H54 (cell line): ENCODE measurements at regions not wholly inside any gene's neighbourhood (a gene's known extent, or its start where the extent isn't known, plus 50 kb on each side); places are given as distances from the start of the nearest gene placed in this dataset.
"Not testable (repeated sequence)": the region's sequence is repeated elsewhere in the genome, so short reads cannot be mapped to it uniquely, and the experiment has no call there.

Experiments used
- DNase-seq: peaks from one replicate; pipeline ENCODE4 v3.0.0; 2011; ENCODE audit warnings: low spot score, mixed read lengths; ENCODE audit not compliant: insufficient read length
- FAIRE-seq: peaks from 3 replicates; lab custom pipeline; 2011; peaks lifted over from hg19 to GRCh38; lab: Jason Lieb, UNC
- POLR2A ChIP-seq: IDR thresholded peaks from 2 replicates; pipeline ENCODE4 v1.6.1; 2011; ENCODE audit warnings: low read depth, mild to moderate bottlenecking, low read length

DNA sequence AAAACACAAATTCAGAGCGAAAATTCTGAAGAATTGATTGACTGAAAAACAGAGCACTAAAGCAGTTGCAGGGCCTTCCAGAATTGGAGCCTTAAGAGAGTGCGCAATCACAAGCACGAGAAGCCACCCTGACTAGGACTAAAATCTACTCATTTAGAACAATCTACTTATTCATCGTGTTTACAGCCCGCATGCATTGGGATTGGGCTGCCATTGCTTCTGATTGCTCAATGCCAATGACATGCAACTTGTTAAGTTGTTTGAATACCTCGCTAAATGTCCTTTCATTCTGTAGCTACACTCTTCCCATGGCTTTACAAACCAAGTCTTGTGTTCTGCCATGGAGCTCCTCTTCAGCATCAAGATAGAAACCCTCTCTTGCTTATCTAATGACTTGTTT, 425.9 kb upstream of the POM121L12 start:
- no peak for TF ChIP-seq POLR2A
- DNase-seq = no peak
- peak; percentile 30 for FAIRE-seq

DNA sequence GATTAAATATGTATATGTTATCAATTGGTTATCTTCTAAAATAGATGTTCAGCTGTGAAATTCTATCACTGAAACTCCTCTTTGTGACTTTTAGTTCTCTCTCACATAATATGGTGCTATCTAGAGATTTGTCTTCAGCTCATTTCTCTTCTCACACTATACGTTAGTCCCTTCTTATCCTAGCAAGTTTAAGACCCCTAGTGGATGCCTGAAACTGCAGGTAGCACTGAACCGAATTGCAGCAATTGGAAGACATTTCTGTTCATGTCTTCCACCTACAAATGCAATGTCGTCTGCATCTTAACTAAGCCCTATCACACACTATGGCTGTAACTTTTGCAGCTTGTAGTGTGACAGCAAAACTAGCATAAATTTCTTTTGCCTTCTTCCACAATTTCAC, 442.7 kb upstream of the POM121L12 start:
- DNase-seq = no peak
- TF ChIP-seq POLR2A = no peak
- no peak for FAIRE-seq

DNA sequence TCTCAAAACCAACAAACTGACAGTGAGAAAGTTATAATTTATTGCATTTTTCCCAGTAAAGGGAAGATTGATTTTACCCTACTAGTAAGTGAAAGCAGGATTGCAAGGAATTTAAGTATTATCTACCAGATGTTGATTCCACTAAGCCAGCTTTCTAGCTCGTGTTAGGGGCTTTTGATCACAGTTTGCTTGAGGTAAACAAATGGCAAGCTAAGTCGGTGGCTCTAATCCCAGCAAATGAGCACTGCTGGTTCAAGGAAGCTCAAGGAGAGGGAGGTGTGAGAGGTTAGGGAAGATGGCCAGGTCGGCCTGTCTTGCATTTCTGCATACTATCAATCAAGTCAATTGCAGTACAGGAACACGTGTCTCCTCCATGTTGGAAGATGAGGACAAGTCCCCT, 448.7 kb upstream of the POM121L12 start:
- FAIRE-seq (peak; percentile 20), DNase-seq (no peak)
- TF ChIP-seq POLR2A = no peak

DNA sequence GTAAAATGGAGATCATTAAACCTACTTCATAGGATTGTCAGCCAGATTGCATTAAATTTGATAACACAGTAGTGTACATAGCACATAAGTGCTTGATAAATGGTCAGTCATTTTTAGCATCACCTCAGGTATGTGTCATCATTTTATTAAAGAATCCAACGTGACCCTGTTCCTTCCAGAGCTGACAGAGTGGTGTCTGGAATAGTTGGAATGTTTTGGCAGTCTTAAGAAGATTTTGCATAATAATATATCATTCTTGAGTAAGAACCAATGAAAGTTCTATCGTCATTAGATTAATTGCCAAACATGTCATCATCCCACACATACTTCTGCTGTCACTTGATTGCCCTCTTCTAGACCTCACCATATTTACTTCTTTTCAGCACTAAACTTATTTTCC, 451.4 kb upstream of the POM121L12 start:
- no peak for TF ChIP-seq POLR2A
- DNase-seq (no peak), FAIRE-seq (no peak)

DNA sequence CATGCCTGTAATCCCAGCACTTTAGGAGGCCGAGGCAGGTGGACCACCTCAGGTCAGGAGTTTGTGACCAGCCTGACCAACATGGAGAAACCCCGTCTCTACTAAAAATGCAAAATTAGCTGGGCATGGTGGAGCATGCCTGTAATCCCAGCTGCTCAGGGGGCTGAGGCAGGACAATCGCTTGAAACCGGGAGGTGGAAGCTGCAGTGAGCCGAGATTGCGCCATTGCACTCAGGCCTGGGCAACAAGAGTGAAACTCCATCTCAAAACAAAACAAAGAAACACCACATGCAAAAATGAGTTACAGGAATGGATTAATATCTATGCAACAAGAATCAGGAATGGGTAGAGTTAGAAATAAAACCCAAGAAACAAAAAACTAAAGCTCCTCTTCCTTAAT, 462.3 kb upstream of the POM121L12 start:
- DNase-seq, FAIRE-seq: not testable (repeated sequence)

DNA sequence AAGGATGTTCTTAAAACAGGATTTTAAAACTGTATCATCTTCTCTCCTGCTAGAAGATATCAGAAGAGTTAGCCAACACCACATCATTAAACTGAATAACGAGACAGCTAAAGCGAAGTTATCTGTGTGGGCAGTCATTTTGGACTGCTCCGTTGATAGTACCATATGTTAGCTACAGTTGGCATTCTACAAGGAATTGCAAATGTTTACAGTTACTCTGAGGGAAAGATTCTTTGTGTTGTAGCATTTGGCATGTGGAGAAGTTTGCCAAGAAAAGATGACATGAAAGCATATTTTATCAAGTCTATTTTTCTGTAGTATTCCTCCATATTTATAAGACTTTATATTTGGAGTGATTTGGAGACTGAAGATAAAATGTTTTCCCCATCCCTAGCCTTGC, 464.4 kb upstream of the POM121L12 start:
- no peak for FAIRE-seq
- no peak for TF ChIP-seq POLR2A
- no peak for DNase-seq

DNA sequence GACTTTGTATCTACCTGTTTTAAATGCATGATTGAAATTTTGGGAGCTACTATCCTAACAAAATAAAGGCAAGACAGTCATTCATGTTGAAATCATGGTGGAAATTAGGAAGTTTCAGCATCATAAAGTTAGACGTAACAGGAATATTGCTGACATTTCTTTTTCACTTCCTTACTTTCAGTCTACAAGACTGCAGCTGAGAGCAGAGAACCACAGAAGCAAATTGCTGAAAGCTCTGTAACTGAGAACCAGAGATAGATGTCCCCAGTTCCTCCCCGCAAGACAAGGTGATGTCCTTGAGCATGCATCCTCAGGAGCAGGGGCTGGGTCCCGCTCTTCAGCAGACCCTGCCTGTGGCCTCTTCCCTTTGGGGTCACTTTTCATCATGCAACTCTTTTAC, 466.3 kb upstream of the POM121L12 start:
- DNase-seq (no peak), FAIRE-seq (no peak)

DNA sequence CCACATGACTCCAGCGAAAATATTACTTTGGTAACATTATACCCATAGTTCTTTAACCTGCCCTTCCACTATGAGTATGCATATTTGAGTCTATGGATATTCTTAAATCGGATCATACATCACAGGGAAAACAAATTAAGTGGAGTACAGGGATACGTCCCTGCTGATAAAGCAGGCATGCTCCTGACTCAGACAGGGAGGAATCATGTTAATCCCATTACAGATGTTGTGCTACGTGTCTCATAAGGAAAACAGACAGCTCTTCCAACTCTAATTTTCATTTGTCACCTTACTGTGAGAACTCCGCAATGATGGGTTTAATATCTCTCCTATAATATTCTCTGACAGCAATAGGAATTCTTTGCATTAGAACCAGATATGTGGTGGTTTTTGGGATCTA, 469.5 kb upstream of the POM121L12 start:
- FAIRE-seq (no peak), DNase-seq (no peak)
- TF ChIP-seq POLR2A = no peak

More for the DNA sequence above, 466.3 kb upstream of the POM121L12 start:
- no peak for TF ChIP-seq POLR2A

DNA sequence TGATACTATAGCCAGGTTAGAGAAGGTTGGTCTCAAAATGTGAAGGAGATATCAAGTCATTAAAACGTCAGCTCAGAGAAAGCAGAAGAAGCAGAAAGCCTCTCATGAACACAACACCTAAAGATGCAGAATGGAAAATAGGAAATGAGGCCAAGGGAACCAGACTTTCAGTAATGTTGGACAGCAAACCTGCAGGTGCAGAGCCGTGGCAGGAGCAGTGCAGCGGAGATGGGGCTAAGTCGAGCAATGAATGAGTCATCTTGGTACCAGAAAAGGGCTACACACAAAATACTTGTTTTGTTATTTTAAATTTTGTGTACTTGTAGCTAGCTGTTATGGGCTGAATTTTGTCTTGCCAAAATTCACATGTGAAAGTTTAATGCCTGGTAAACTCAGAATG, 479.6 kb upstream of the POM121L12 start:
- no peak for TF ChIP-seq POLR2A
- DNase-seq (no peak), FAIRE-seq (no peak)

DNA sequence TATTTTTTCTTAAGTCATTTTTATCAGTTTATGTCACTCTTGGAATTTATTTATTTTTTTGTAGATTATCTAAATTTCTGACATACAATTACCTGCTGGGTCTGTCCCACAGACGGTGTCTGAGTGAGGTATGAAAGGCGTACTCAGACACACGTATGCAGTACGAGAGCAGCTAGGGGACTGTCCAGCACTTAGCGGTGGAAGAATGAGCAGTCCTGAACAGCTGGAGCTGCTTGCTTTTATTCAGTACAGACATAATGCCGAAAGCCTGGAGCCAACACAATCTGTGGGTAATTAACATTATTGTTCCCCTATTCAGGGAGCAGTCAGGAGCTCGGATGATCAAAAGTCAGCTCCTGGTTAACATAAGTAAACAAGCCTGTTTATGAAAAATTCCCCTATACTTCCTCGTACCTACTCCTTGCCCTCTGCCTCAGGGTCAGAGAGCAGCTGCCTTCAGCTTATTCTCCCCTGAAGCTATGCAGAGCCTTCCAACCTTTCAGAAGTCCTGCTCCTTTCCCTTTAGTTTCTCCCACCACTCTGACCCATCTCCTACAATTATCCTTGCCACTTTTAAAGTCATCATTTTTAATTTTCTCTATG, 488.0 kb upstream of the POM121L12 start:
- DNase-seq = no peak
- no peak for FAIRE-seq
- no peak for TF ChIP-seq POLR2A

DNA sequence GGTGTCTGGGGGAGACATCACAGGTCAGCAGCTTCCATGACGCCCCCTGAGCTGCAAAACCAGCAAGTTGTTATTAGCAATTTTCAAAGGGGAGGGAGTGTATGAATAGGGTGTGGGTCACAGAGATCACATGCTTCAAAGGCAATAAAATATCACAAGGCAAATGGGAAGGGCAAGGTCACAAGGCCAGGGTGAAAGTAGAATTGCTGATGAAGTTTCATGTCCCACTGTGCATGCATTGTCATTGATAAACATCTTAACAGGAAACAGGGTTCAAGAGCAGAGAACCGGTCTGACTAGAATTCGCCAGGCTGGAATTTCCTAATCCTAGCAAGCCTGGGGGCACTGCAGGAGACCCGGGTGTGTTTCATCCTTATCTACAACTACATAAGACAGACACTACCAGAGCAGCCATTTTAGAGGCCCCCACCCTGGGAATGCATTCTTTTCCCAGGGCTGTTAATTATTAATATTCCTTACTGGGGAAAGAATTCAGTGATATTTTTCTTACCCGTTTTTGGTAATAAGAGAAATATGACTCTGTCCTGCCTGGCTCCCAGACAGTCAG, 494.2 kb upstream of the POM121L12 start:
- DNase-seq, FAIRE-seq: not testable (repeated sequence)

DNA sequence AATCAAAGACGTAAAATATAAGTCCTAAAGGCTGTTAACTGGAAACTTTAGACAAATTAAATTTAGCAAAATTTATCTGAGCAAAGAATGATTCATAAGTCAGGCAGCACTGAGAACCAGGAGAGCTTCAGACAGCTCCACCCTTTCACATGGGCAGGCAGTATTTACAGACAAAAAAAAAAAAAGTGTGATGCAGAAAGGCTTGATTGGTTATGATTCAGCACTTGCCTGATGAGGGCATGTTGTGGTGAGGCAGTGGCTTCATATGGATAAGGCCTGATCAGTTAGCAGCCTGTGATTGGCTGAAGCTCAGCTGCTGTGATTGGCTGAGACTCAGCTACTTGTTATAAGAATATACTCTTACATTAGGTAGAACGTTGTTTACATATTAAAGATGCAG, 495.4 kb upstream of the POM121L12 start:
- peak; percentile 66 for FAIRE-seq
- DNase-seq = no peak
- no peak for TF ChIP-seq POLR2A

DNA sequence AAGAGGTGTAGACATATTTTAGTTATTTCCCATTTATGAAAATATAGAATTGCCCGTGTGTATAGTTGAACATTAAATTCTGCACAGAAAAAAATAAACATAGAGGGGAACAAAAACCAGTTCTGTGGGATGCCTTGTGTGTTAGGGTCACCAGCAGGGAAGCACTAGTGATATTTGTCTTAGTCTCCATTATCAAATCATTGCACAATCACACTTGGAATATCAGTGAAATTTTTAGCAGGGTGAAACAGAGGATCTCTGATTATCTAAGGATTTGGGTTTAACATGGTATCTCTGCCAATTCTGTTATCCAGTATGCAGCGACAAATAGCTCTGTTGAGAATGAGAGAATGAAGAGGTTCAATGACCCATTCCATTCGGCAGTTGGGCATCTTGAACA, 496.0 kb upstream of the POM121L12 start:
- FAIRE-seq = no peak

DNA sequence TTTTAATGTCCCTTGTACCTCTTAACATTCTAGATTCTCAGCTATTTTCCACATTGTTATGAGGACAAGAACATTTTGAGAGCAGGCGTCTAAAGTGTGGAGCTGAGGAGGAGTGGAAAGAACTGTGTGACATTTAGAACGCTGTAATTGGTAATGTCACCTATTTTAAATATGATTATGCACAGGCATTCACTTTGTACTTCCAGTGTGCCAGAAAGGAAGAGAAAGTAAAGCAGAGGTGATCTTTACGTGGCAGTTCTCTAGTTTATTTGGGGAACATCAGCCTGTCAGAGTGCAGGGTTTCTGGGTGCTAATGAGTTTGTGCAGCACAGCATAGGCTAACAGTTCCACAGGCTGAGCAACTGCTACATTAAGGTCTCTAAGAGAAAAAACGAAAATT, 498.4 kb upstream of the POM121L12 start:
- TF ChIP-seq POLR2A = no peak
- no peak for FAIRE-seq
- DNase-seq = no peak

More for the DNA sequence above, 496.0 kb upstream of the POM121L12 start:
- no peak for DNase-seq
- no peak for TF ChIP-seq POLR2A

DNA sequence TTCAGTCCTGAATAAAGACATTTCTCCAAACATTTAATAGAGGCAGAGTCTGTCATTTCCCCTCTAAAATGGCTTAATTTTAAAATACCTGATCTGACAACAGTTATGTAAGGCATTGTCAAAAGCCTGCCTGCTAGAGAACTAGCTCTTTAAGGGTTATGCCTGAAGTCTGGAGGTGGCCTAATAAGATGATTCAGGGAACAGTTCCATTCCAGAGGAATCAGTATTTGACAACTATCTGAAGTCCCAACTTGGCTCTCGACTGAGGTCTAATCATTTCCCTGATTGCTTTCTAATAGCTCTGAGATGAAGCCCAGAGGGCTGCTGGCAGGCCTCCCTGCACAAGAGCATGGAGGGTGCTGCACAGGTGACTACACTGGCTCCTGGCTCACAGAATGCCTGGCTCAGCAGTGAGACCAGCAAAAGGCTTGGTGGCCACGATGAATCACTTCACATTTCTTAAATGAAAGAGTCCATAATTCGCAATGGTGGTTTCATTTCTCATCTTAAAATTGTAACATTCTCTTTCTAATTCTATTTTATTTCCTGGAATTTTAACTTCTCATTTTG, 509.6 kb upstream of the POM121L12 start:
- TF ChIP-seq POLR2A = no peak
- no peak for DNase-seq
- FAIRE-seq = no peak

DNA sequence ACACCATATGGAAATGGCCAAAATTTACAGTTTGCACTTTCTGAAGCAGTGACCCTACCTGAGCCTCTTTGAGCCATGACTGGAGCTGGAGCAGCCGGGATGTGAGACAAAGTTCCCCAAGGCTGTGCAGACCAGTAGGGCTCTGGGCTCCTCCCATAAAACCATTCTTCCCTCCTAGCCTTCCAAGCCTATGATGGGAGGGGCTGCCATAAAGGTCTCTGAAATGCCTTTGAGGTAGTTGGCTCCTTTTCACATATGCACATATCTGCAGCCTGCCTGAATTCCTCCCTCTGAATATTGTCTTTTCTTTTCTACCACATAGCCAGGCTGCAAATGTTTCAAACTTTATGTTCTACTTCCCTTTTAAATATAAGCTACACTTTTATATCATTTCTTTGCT, 516.6 kb upstream of the POM121L12 start:
- no peak for FAIRE-seq
- no peak for TF ChIP-seq POLR2A
- no peak for DNase-seq
